ENCODE measurements at regions not wholly inside any gene's neighbourhood (a gene's known extent, or its start where the extent isn't known, plus 50 kb on each side); places are given as distances from the start of the nearest gene placed in this dataset.

- H3K4me3 ChIP-seq = no peak overlapping the region
- no peaks in the 10 kb centered on the region for H3K27me3 ChIP-seq
- H3K27ac ChIP-seq (replicated peaks in 1 of 4) = no peak overlapping the region
- no peak for TF ChIP-seq POLR2AphosphoS5 (IDR thresholded peaks at IDR 0.05)
- TF ChIP-seq CTCF (IDR thresholded peaks at IDR 0.05) = no peak
- TF ChIP-seq POLR2A (IDR thresholded peaks at IDR 0.05; ENCODE audit: low read depth) = no peak
- TF ChIP-seq EP300 (IDR thresholded peaks at IDR 0.05) = no peak
- no peaks in the 10 kb centered on the region for H3K9me3 ChIP-seq
- H3K4me1 ChIP-seq = no peaks in the 10 kb centered on the region
- DNase-seq (ENCODE audit: extremely low spot score) = no peak
- 92% methylated on average over 1 of the region's 1 CpG for WGBS
- intact Hi-C loops (cut with DNase I) = no loop called here
- H3K36me3 ChIP-seq = no peaks in the 10 kb centered on the region
These were observed 744.8 kb upstream of the ID2 start for GRCh38 chr2:7937082-7937481.

- no peaks in the 10 kb centered on the region for H3K36me3 ChIP-seq
- H3K4me3 ChIP-seq = no peak overlapping the region
- TF ChIP-seq POLR2AphosphoS5 (IDR thresholded peaks at IDR 0.05) (no peak), CTCF (IDR thresholded peaks at IDR 0.05) (no peak), POLR2A (IDR thresholded peaks at IDR 0.05; ENCODE audit: low read depth) (no peak), EP300 (IDR thresholded peaks at IDR 0.05) (no peak)
- 98% methylated on average over 3 of the region's 3 CpGs for WGBS
- H3K27ac ChIP-seq (replicated peaks in 1 of 4) = no peak overlapping the region
- no peak for DNase-seq (ENCODE audit: extremely low spot score)
- no peaks in the 10 kb centered on the region for H3K4me1 ChIP-seq
- no peaks in the 10 kb centered on the region for H3K9me3 ChIP-seq
- no peaks in the 10 kb centered on the region for H3K27me3 ChIP-seq
- intact Hi-C loops (cut with DNase I) = no loop called here
These were observed 741.1 kb upstream of the ID2 start for GRCh38 chr2:7940723-7941122.

GRCh38 chr2:7943446-7943845 lies 738.4 kb upstream of the ID2 start:
- no peaks in the 10 kb centered on the region for H3K27me3 ChIP-seq
- H3K27ac ChIP-seq (replicated peaks in 1 of 4) = no peak overlapping the region
- no peaks in the 10 kb centered on the region for H3K4me1 ChIP-seq
- intact Hi-C loops (cut with DNase I) = no loop called here
- H3K4me3 ChIP-seq = no peak overlapping the region
- no peak for DNase-seq (ENCODE audit: extremely low spot score)
- WGBS = 78% methylated on average over 8 of the region's 8 CpGs
- no peaks in the 10 kb centered on the region for H3K9me3 ChIP-seq
- no peaks in the 10 kb centered on the region for H3K36me3 ChIP-seq
- no peak for TF ChIP-seq POLR2AphosphoS5 (IDR thresholded peaks at IDR 0.05)
- TF ChIP-seq EP300 (IDR thresholded peaks at IDR 0.05) = no peak
- TF ChIP-seq CTCF (IDR thresholded peaks at IDR 0.05) = no peak
- no peak for TF ChIP-seq POLR2A (IDR thresholded peaks at IDR 0.05; ENCODE audit: low read depth)

GRCh38 chr2:7945026-7945425 lies 736.8 kb upstream of the ID2 start:
- no peak for TF ChIP-seq EP300 (IDR thresholded peaks at IDR 0.05)
- TF ChIP-seq POLR2AphosphoS5 (IDR thresholded peaks at IDR 0.05) = no peak
- TF ChIP-seq CTCF (IDR thresholded peaks at IDR 0.05) = no peak
- TF ChIP-seq POLR2A (IDR thresholded peaks at IDR 0.05; ENCODE audit: low read depth) = no peak
- no peak for DNase-seq (ENCODE audit: extremely low spot score)
- Histone ChIP-seq H3K4me3 (no peak overlapping the region), H3K9me3 (no peaks in the 10 kb centered on the region), H3K4me1 (no peaks in the 10 kb centered on the region), H3K36me3 (no peaks in the 10 kb centered on the region), H3K27me3 (no peaks in the 10 kb centered on the region), H3K27ac (replicated peaks in 1 of 4) (no peak overlapping the region)
- intact Hi-C loops (cut with DNase I) = no loop called here
- WGBS = 88% methylated on average over 1 of the region's 1 CpG

GRCh38 chr2:7950035-7950612 lies 731.7 kb upstream of the ID2 start:
- Histone ChIP-seq H3K4me3 (no peak overlapping the region), H3K9me3 (no peaks in the 10 kb centered on the region), H3K4me1 (no peaks in the 10 kb centered on the region), H3K36me3 (no peaks in the 10 kb centered on the region), H3K27me3 (no peaks in the 10 kb centered on the region), H3K27ac (replicated peaks in 1 of 4) (no peak overlapping the region)
- WGBS = 66% methylated on average over 13 of the region's 13 CpGs
- TF ChIP-seq POLR2A (IDR thresholded peaks at IDR 0.05; ENCODE audit: low read depth) = no peak
- no peak for TF ChIP-seq EP300 (IDR thresholded peaks at IDR 0.05)
- no peak for TF ChIP-seq POLR2AphosphoS5 (IDR thresholded peaks at IDR 0.05)
- TF ChIP-seq CTCF (IDR thresholded peaks at IDR 0.05) = no peak
- DNase-seq (ENCODE audit: extremely low spot score) = no peak
- intact Hi-C loops (cut with DNase I) = no loop called here

Measured in esophagus muscularis mucosa (tissue), 4 donors.